OCI-LY7 (cell line): ENCODE measurements at regions not wholly inside any gene's neighbourhood (a gene's known extent, or its start where the extent isn't known, plus 50 kb on each side); places are given as distances from the start of the nearest gene placed in this dataset.
"Not testable (repeated sequence)": the region's sequence is repeated elsewhere in the genome, so short reads cannot be mapped to it uniquely, and the experiment has no call there.

Source experiments
- BruUV-seq: library from RNA; stranded (reverse); fragments of 400-500 nt; replicated peaks from 2 replicates; lab custom pipeline; 2021; lab: Mats Ljungman, UMichigan
- CTCF ChIA-PET: fragments of 300-600 bp; sonication (Branson Sonifier 250); formaldehyde crosslinking; loops from one replicate; lab custom pipeline; 2022; ENCODE audit warnings: antibody characterized with exemption; ENCODE audit not compliant: unreplicated experiment; lab: Charles Lee
- POLR2A ChIA-PET: fragments of 300-600 bp; sonication (Branson Sonifier 250); formaldehyde crosslinking; loops from one replicate; lab custom pipeline; 2022; ENCODE audit warnings: antibody characterized with exemption; lab: Charles Lee
- DNase-seq: peaks from one replicate; pipeline ENCODE4 v3.0.0-alpha.2; 2015; ENCODE audit warnings: low spot score
- H2AFZ ChIP-seq: fragments of 200-600 bp; sonication (generic), shearing (Covaris generic); 2 replicates; pipeline ENCODE4 v1.6.1; 2014; ENCODE audit warnings: mild to moderate bottlenecking, antibody characterized with exemption, low read length, moderate library complexity
- H3K27ac ChIP-seq: fragments of 200-600 bp; sonication (generic); 2 replicates; pipeline ENCODE4 v1.5.1; 2014; ENCODE audit warnings: mixed run types, low read depth, mild to moderate bottlenecking, moderate library complexity, low read length, inconsistent platforms; ENCODE audit not compliant: poor library complexity, severe bottlenecking
- H3K36me3 ChIP-seq: fragments of 200-600 bp; sonication (generic); 2 replicates; pipeline ENCODE4 v1.6.1; 2014; ENCODE audit warnings: mild to moderate bottlenecking, antibody characterized with exemption, low read length, moderate library complexity, mixed read lengths; ENCODE audit not compliant: insufficient read depth
- H3K4me1 ChIP-seq: fragments of 200-600 bp; sonication (generic); 2 replicates; pipeline ENCODE4 v1.5.1; 2014; ENCODE audit warnings: mild to moderate bottlenecking, low read length; ENCODE audit not compliant: insufficient read depth, poor library complexity, severe bottlenecking
- H3K4me2 ChIP-seq: fragments of 200-600 bp; sonication (generic); 2 replicates; pipeline ENCODE4 v1.6.1; 2014; ENCODE audit warnings: mild to moderate bottlenecking, low read length
- H3K4me3 ChIP-seq: fragments of 200-600 bp; sonication (generic); 2 replicates; pipeline ENCODE4 v1.5.1; 2014; ENCODE audit warnings: mild to moderate bottlenecking, low read depth, low read length; ENCODE audit not compliant: poor library complexity, severe bottlenecking
- H3K79me2 ChIP-seq: fragments of 200-600 bp; sonication (generic); 2 replicates; pipeline ENCODE4 v1.6.1; 2016; ENCODE audit warnings: low read depth, mild to moderate bottlenecking, low read length, moderate library complexity, mixed read lengths; ENCODE audit not compliant: insufficient read depth
- H3K9me2 ChIP-seq: fragments of 200-600 bp; sonication (generic); 2 replicates; pipeline ENCODE4 v1.6.1; 2016; ENCODE audit warnings: mild to moderate bottlenecking, low read length, mixed read lengths; ENCODE audit not compliant: insufficient read depth
- H3K9me3 ChIP-seq: fragments of 200-600 bp; sonication (generic); 2 replicates; pipeline ENCODE4 v1.6.1; 2014; ENCODE audit warnings: mild to moderate bottlenecking, mixed run types, low read length, mixed read lengths
- H4K20me1 ChIP-seq: fragments of 200-600 bp; sonication (generic); 2 replicates; pipeline ENCODE4 v1.6.1; 2014; ENCODE audit warnings: mild to moderate bottlenecking, antibody characterized with exemption, low read length, moderate library complexity, mixed read lengths; ENCODE audit not compliant: insufficient read depth
- CTCF ChIP-seq: fragments of 200-600 bp; sonication (generic); conservative IDR thresholded peaks from 2 replicates; pipeline ENCODE4 v1.5.1; 2014; ENCODE audit warnings: mild to moderate bottlenecking, antibody characterized with exemption, low read length, moderate library complexity, mixed read lengths
- EZH2phosphoT487 ChIP-seq: fragments of 200-600 bp; sonication (generic); IDR thresholded peaks from 2 replicates; pipeline ENCODE4 v1.6.1; 2018; ENCODE audit warnings: low read depth, borderline replicate concordance, mild to moderate bottlenecking, mixed run types, antibody characterized with exemption, low read length, moderate library complexity, mixed read lengths
- intact Hi-C: fragments of 100-400 bp; cut with micrococcal nuclease; formaldehyde crosslinking; loops from one replicate; pipeline ENCODE4 v1.10.0; 2022; ENCODE audit not compliant: unreplicated experiment

- BruUV-seq, H3K9me2 ChIP-seq, H3K36me3 ChIP-seq, H3K79me2 ChIP-seq, H3K4me2 ChIP-seq, H4K20me1 ChIP-seq, H2AFZ ChIP-seq, DNase-seq, H3K27ac ChIP-seq, CTCF ChIA-PET, H3K9me3 ChIP-seq, H3K4me3 ChIP-seq, POLR2A ChIA-PET: not testable (repeated sequence)
- H3K4me1 ChIP-seq: peaks cover 13% of the 10 kb centered on the region
- intact Hi-C loops: loop anchor here (5.0 kb wide), 1 partner anchor 117 kb away; no protein-coding TSS in a partner anchor
These were observed 169.7 kb downstream of the DEPDC1B start for GRCh38 chr5:60530144-60530848.

- ChIA-PET POLR2A (no interaction called here), CTCF (no interaction called here)
- H3K9me2 ChIP-seq: no peaks in the 10 kb centered on the region
- H3K79me2 ChIP-seq: no peaks in the 10 kb centered on the region
- no peak overlapping the region for H2AFZ ChIP-seq
- intact Hi-C loops: loop anchor here (10.0 kb wide), 1 partner anchor 416 kb away; the partner anchor contains the start of genes ERCC8 and NDUFAF2
- no peak overlapping the region for H3K4me2 ChIP-seq
- H3K9me3 ChIP-seq: peaks cover 2% of the 10 kb centered on the region; the same call in 1 of the 2 replicates
- peaks cover 3% of the 10 kb centered on the region for H3K4me1 ChIP-seq
- BruUV-seq: no TSS peak
- H3K4me3 ChIP-seq: no peak overlapping the region
- no peaks in the 10 kb centered on the region for H4K20me1 ChIP-seq
- DNase-seq: no peak
- H3K36me3 ChIP-seq: no peaks in the 10 kb centered on the region
- no peak for TF ChIP-seq EZH2phosphoT487
- no peak for TF ChIP-seq CTCF
- H3K27ac ChIP-seq: no peak overlapping the region
These were observed 171.0 kb downstream of the DEPDC1B start for GRCh38 chr5:60529001-60529400.

GRCh38 chr5:60527072-60527471 is 172.9 kb downstream of the DEPDC1B start:
- H4K20me1 ChIP-seq: no peaks in the 10 kb centered on the region
- H3K4me2 ChIP-seq: no peak overlapping the region
- H3K4me1 ChIP-seq: peaks cover 15% of the 10 kb centered on the region
- no peak for TF ChIP-seq EZH2phosphoT487
- TF ChIP-seq CTCF: no peak
- no peak overlapping the region for H3K27ac ChIP-seq
- POLR2A ChIA-PET: interaction anchor here (0.6 kb wide), 1 partner anchor 76 kb away, joined by 3 read pairs; no protein-coding TSS in a partner anchor
- CTCF ChIA-PET: interaction anchor here (0.6 kb wide), 1 partner anchor 54 kb away, joined by 3 read pairs; no protein-coding TSS in a partner anchor
- H3K9me3 ChIP-seq: no peaks in the 10 kb centered on the region
- no peak overlapping the region for H2AFZ ChIP-seq
- intact Hi-C loops: loop anchor here (10.0 kb wide), 1 partner anchor 418 kb away; the partner anchor contains the start of genes ERCC8 and NDUFAF2
- H3K9me2 ChIP-seq: no peaks in the 10 kb centered on the region
- no peaks in the 10 kb centered on the region for H3K36me3 ChIP-seq
- BruUV-seq: no TSS peak
- no peak overlapping the region for H3K4me3 ChIP-seq
- DNase-seq: no peak
- no peaks in the 10 kb centered on the region for H3K79me2 ChIP-seq
